GM12873 (cell line): ENCODE measurements at regions not wholly inside any gene's neighbourhood (a gene's known extent, or its start where the extent isn't known, plus 50 kb on each side); places are given as distances from the start of the nearest gene placed in this dataset.

Experiments
- TF ChIP-seq, protein P1 (sequence below): IDR thresholded peaks from 2 replicates; pipeline ENCODE4 v1.5.1; 2012; ENCODE audit warnings: low read depth, mild to moderate bottlenecking, moderate library complexity, low read length, control low read depth; ENCODE audit not compliant: insufficient read depth; ENCODE audit errors: missing control alignments

DNA sequence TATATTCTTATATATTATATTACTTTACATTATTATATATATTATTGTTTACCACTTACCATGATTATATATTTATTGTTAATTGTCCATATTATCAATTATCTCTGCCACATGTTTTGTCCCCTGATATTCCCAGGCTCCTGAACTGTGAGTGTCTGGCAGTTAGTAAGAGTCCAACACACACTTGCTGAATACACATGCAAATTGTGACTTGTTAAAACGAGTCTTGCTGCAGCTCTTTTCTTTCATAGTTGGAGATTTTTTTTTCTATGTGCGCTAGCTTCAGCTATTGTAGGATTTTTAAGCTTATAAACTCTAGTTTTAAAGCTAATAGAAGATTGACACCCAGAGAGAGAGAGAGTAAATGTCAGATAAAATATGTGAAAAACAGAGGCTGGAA is 207.8 kb upstream of the FAM3C start:
- TF ChIP-seq, protein P1, sequence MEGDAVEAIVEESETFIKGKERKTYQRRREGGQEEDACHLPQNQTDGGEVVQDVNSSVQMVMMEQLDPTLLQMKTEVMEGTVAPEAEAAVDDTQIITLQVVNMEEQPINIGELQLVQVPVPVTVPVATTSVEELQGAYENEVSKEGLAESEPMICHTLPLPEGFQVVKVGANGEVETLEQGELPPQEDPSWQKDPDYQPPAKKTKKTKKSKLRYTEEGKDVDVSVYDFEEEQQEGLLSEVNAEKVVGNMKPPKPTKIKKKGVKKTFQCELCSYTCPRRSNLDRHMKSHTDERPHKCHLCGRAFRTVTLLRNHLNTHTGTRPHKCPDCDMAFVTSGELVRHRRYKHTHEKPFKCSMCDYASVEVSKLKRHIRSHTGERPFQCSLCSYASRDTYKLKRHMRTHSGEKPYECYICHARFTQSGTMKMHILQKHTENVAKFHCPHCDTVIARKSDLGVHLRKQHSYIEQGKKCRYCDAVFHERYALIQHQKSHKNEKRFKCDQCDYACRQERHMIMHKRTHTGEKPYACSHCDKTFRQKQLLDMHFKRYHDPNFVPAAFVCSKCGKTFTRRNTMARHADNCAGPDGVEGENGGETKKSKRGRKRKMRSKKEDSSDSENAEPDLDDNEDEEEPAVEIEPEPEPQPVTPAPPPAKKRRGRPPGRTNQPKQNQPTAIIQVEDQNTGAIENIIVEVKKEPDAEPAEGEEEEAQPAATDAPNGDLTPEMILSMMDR = no peak

DNA sequence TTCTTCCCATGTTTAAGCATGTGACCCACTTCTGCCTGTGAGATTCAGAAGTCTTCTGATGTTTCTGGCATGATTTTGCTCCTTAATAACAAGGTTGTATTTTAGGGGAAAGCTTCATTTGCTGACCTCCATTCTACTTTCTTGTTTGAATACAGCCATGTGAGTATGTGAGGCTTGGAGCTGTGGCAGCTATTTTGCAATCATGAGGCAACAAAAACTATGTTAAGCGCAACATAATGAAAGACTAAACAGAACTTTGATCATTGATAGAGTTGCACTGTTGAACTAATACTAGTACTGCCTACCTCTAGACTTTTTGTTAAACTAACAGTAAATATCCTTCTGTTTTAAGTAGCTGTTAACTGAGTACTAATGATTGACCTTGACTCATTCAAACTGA is 203.8 kb upstream of the FAM3C start:
- TF ChIP-seq, protein P1 = no peak

DNA sequence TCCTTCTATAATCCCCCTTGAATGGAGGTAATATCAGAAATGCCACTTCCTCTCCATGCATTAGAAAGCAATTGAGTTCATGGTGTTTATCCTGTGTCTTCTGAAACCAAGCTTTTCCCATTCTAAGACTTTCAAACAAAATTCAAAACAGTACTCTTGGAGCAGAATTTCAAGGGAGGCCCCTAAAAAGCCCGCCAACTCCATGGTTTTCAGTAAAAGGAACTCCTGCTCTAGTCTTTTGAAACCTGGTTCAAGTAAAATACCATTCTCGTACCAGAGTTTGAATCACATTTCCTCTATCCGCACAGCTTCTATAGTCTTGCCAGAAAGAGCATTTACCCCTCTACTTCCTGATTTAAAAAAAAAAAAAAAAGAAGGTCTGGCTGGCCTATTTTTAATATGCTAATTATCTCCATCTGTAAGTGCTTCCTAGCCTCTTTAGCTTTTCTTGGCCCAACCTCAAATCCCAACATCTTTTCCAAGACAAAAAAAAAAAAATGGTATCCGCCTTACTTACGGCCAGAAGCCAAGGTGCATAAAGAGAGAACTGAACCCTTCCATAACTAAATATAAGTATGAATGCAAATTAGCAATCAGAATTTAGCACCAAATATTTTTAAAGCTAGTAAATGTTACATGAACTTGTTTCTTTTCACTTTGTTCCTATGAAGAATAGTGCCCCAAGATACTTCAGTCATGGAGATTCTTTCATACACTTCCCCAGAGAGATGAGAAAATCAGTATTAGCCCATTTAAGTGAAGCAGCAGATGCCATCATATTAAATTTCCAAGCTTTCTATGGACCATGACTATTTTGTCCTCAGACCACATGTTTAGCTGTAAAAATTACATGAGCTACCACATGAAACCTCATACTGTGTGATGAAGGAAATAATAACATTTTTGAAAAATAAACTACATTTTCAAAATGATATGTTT is 199.9 kb upstream of the FAM3C start:
- TF ChIP-seq, protein P1 = no peak

DNA sequence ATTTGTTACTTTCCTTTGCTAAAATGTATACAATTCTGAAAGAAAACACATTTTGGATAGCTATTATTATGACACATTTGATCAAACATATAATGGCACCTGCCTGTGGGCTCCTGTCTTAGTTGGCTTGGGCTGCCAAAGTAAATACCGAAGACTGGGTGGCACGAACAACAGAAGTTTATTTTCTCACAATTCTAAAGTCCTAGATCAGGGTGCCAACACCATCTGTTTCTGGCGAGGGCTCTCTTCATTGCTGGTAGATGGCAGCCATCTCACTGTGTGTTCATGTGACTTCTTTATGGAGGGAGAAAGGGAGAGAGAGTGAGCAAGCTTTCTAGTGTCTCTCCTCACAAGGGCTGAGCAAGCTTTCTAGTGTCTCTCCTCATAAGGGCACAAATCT is 195.8 kb upstream of the FAM3C start:
- TF ChIP-seq, protein P1 = no peak

DNA sequence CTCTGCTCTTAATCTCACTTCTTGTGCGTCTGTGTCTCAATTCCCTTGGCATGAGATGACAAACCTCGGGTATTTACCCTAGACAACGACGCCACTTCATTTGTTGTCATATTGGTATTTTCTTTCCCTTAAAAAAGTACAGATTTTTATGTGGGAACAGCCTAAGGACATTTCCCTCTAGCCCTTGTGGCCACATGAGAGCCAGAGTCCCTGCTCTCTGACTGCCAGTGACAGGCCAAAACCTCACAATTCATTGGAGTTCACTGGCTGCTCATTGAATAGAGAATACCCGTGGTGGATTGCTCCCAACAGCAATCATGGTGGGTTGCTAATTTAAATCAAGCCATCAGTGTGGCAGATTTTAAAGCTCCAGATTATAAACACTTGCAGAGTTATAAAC is 191.3 kb upstream of the FAM3C start:
- TF ChIP-seq, protein P1 = no peak

DNA sequence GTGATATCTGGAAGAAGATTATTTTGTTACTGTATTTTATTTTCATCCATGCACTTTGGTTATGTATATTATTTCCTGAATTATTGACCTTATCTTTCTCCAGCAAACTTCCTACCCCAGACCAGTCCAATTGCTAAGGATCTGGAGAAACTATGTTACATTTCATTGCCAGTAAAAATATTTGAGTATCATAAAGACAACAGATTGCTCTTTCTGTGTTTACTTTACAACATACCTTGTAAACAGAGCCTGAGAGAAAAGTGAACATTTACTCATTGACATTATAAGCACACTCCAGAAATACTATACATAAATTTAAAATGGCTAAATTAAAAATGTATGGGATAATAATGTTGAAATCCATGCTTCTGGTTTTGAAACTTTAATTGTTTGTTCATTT is 186.2 kb upstream of the FAM3C start:
- TF ChIP-seq, protein P1 = no peak

DNA sequence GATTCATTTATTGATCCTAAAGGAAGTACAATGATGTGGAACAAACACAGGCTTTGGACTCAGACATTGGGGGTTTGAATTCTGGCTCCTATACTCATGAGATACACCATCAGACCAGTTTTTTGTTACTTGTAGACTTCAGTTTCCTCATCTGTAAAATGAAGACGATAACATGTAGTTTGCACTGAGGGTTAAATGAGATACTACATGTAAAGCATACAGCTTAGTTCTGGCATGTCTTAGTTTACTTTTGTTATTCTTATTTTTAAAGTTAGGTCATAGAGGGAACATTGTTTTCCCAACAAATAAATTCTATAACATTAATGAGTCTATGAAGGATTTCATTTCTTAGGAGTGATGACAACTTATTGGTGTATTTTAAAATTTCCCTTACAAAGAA is 183.5 kb upstream of the FAM3C start:
- TF ChIP-seq, protein P1 = no peak
